HepG2 (cell line): ENCODE measurements at regions not wholly inside any gene's neighbourhood (a gene's known extent, or its start where the extent isn't known, plus 50 kb on each side); places are given as distances from the start of the nearest gene placed in this dataset.
A peak's percentile ranks its signal among the peaks of the same experiment; 100 is the strongest.
"Not testable (repeated sequence)": the region's sequence is repeated elsewhere in the genome, so short reads cannot be mapped to it uniquely, and the experiment has no call there.

Experiments
- ATAC-seq: fragments of 200-7000 bp; cut with Tn5 transposase; 3 replicates; pipeline ENCODE4 v1.9.1; 2020; ENCODE audit warnings: mild to moderate bottlenecking, moderate library complexity
- BruUV-seq: library from RNA; stranded (reverse); fragments of 400-500 nt; replicated peaks from 2 replicates; lab custom pipeline; 2021; lab: Mats Ljungman, UMichigan
- CTCF ChIA-PET: fragments of 300-600 bp; formaldehyde crosslinking; extraction: SDS; loops from one replicate; lab custom pipeline; 2021; ENCODE audit warnings: low total read pairs, inconsistent platforms, low intra/inter-chr PET ratio; lab: Yijun Ruan, JAX
- POLR2A ChIA-PET: fragments of 350-600 bp; sonication (Branson Sonifier 250); formaldehyde crosslinking; loops from one replicate; lab custom pipeline; 2020; ENCODE audit warnings: antibody characterized with exemption, inconsistent platforms; lab: Yijun Ruan, JAX
- DNase-seq: peaks from one replicate; pipeline ENCODE4 v3.0.0-alpha.2; 2015; ENCODE audit warnings: low spot score
- FAIRE-seq: peaks from 3 replicates; lab custom pipeline; 2011; peaks lifted over from hg19 to GRCh38; lab: Jason Lieb, UNC
- H2AFZ ChIP-seq: one replicate; pipeline ENCODE4 v1.6.1; 2011; ENCODE audit warnings: low read length, inconsistent platforms
- H3K27ac ChIP-seq: fragments of 300-600 bp; 3 replicates; pipeline ENCODE4 v1.8.0; 2011; ENCODE audit warnings: mixed run types, mild to moderate bottlenecking, mixed read lengths, low read length, inconsistent platforms; ENCODE audit not compliant: insufficient read depth; ENCODE audit errors: extremely low read length
- H3K27me3 ChIP-seq, 2 experiments: fragments of 200-600 bp in 1 of 2; 2 replicates in 1 of 2; 3 replicates in 1 of 2; pipeline versions ENCODE4 v1.6.0 to v1.8.0; 2011; ENCODE audit warnings: low read length in 2 of 2, mild to moderate bottlenecking in 2 of 2, moderate library complexity in 2 of 2, inconsistent platforms in 1 of 2; ENCODE audit not compliant: insufficient read depth in 2 of 2, control insufficient read depth in 1 of 2
- H3K36me3 ChIP-seq, 2 experiments: fragments of 200-600 bp in 1 of 2; replicated peaks in 1 of 2; 2 replicates in 1 of 2; 3 replicates in 1 of 2; pipeline versions ENCODE4 v1.5.1 to v1.8.0; 2011; ENCODE audit warnings: low read length in 2 of 2, inconsistent platforms in 1 of 2; ENCODE audit not compliant: insufficient read depth in 2 of 2, control insufficient read depth in 1 of 2
- H3K4me1 ChIP-seq: 2 replicates; pipeline ENCODE4 v1.5.1; 2012; ENCODE audit warnings: low read length, inconsistent platforms; ENCODE audit not compliant: insufficient read depth
- H3K4me2 ChIP-seq: 2 replicates; pipeline ENCODE4 v1.6.0; 2011; ENCODE audit warnings: low read depth, low read length, inconsistent platforms
- H3K4me3 ChIP-seq, 3 experiments: fragments of 200-600 bp in 1 of 3; sonication (generic), shearing (Covaris generic) in 1 of 3; replicated peaks in 1 of 3; 2 replicates each; pipeline ENCODE4 v1.5.1; 2011 to 2016; ENCODE audit warnings: low read length in 3 of 3, inconsistent platforms in 2 of 3, low read depth in 2 of 3, mild to moderate bottlenecking in 2 of 3, control low read depth in 1 of 3, mixed read lengths in 1 of 3; ENCODE audit not compliant: insufficient read depth in 1 of 3
- H3K79me2 ChIP-seq: one replicate; pipeline ENCODE4 v1.6.1; 2011; ENCODE audit warnings: low read length, inconsistent platforms; ENCODE audit not compliant: insufficient read depth
- H3K9ac ChIP-seq: 2 replicates; pipeline ENCODE4 v1.6.0; 2011; ENCODE audit warnings: mild to moderate bottlenecking, low read depth, low read length, inconsistent platforms; ENCODE audit not compliant: insufficient read depth
- H3K9me3 ChIP-seq: 2 replicates; pipeline ENCODE4 v1.5.1; 2012; ENCODE audit warnings: mild to moderate bottlenecking, low read length
- H4K20me1 ChIP-seq: 2 replicates; pipeline ENCODE4 v1.6.0; 2011; ENCODE audit warnings: inconsistent platforms, mild to moderate bottlenecking, low read length, moderate library complexity; ENCODE audit not compliant: insufficient read depth
- MAFF ChIP-seq: IDR thresholded peaks from 2 replicates; pipeline ENCODE4 v1.6.1; 2011; ENCODE audit warnings: low read depth, low read length, improper control_type of control experiment
- MAFK ChIP-seq, 2 experiments: IDR thresholded peaks in 1 of 2; conservative IDR thresholded peaks in 1 of 2; 2 replicates each; pipeline ENCODE4 v1.6.1; 2011; ENCODE audit warnings: improper control_type of control experiment in 2 of 2, low read length in 2 of 2
- ZNF317 ChIP-seq: sonication (generic); formaldehyde crosslinking; IDR thresholded peaks from 2 replicates; pipeline ENCODE4 v1.5.0; 2020; ENCODE audit warnings: mild to moderate bottlenecking, missing genetic modification reagents
- ZNF329 ChIP-seq: sonication (generic); formaldehyde crosslinking; IDR thresholded peaks from 2 replicates; pipeline ENCODE4 v1.9.0; 2021; ENCODE audit warnings: low read depth, mild to moderate bottlenecking, missing genetic modification reagents
- WGBS: methylation state at CpG from one replicate; pipeline ENCODE4 v1.1.6; 2017; ENCODE audit warnings: low lambda C conversion rate; 5-methylcytosine and 5-hydroxymethylcytosine counted together
- in situ Hi-C: cut with HindIII; loops from 2 replicates; pipeline ENCODE4 v1.10.0; 2017; ENCODE audit warnings: low pct_unique_long_range_greater_than_20kb; ENCODE audit not compliant: extremely low pct_ligation_motif_present
- intact Hi-C: fragments of 100-400 bp; cut with micrococcal nuclease; formaldehyde crosslinking; loops from one replicate; pipeline ENCODE4 v1.10.0; 2022; ENCODE audit not compliant: unreplicated experiment

DNA sequence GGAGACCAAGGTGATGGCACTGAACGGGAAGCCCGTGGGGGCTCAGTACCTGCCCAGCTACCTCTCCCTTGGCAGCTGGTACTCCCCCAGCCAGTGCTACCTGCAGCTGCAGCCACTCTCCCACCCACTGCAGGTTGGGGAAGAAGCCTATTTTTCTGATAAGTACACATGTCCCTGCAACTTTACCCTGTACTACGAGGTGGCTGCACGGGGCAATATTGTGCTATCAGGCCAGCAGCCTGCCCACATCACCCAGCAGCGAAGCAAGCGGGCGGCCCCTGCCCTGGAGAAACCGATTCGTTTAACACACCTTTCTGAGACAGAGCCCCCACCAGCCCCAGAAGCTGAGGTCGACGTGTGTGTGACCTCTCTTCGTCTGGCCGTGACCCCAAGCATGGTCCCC is 1246.2 kb upstream of the PHF14 start:
- DNase-seq, POLR2A ChIA-PET, CTCF ChIA-PET, ATAC-seq, H3K36me3 ChIP-seq, BruUV-seq, intact Hi-C loops, in situ Hi-C loops, H3K27ac ChIP-seq, FAIRE-seq, H4K20me1 ChIP-seq, H2AFZ ChIP-seq, H3K4me2 ChIP-seq, H3K4me3 ChIP-seq, H3K27me3 ChIP-seq, H3K4me1 ChIP-seq, H3K79me2 ChIP-seq, H3K9ac ChIP-seq: not testable (repeated sequence)
- H3K9me3 ChIP-seq, result peaks cover 43% of the 10 kb centered on the region
- no CpG with 5 or more reads among the region's 13 CpGs for WGBS

DNA sequence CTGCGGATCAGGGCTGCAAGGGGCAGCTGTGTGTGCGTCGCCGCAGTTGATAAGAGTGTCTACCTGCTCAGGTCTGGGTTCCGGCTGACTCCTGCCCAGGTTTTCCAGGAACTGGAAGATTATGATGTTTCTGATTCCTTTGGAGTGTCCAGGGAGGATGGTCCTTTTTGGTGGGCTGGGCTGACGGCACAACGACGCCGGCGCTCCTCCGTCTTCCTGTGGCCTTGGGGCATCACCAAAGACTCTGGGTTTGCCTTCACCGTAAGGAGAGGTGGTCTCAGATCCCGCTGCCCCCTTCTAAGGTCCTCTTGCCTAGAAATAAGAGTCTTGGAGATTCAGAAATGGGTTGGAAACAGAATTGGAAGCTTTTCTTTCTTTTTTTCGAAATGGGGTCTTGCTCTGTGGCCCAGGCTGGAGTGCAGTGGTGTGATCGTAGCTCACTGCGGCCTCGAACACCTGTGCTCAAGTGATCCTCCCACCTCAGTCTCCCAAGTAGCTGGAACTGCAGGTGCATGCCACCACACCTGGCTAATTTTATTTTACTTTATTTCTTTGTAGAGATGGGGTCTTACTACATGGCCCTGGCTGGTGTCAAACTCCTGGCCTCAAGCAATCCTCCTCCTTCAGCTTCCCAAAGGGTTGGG is 1245.5 kb upstream of the PHF14 start:
- H3K4me1 ChIP-seq, H3K27me3 ChIP-seq, H3K27ac ChIP-seq, ATAC-seq, BruUV-seq, H3K4me2 ChIP-seq, DNase-seq, H3K9ac ChIP-seq, POLR2A ChIA-PET, in situ Hi-C loops, H4K20me1 ChIP-seq, H3K36me3 ChIP-seq, intact Hi-C loops, H3K79me2 ChIP-seq, H3K4me3 ChIP-seq, CTCF ChIA-PET, FAIRE-seq, H2AFZ ChIP-seq: not testable (repeated sequence)
- 55% methylated on average over 10 of the region's 17 CpGs for WGBS
- H3K9me3 ChIP-seq, result peaks cover 50% of the 10 kb centered on the region

DNA sequence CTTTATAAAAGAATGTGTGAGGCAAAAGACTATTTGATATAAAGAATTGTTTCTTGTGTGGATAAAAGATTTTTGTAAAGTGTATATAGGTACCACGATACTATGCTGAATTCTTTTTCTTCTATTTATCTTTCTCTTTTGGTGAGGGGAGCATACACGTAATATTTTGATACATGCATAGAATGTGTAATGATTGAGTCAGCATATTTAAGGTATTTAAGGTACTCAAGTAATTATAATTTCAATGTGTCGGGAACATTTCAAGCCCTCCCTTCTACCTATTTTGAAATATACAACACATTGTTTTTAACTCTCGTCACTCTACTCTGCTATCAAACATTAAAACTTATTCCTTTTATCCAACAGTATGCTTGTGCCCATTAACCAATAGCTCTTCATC is 1221.6 kb upstream of the PHF14 start:
- TF ChIP-seq MAFK (conservative IDR thresholded peaks at IDR 0.05 in 1 of 2, IDR thresholded peaks at IDR 0.05 in 1 of 2; ENCODE audit: low read length in 2 of 2) (peak; percentile 71 to 82), ZNF317 (CRISPR knock-in tag) (no peak), MAFF (peak; percentile 72), ZNF329 (no peak)
- TF ChIP-seq, all 625 proteins: peak for 2
- FAIRE-seq, result no peak

More for the DNA sequence above, 1221.6 kb upstream of the PHF14 start:
- no peaks in the 10 kb centered on the region for H3K27me3 ChIP-seq
- intact Hi-C loops (no loop called here), in situ Hi-C loops (no loop called here)
- H4K20me1 ChIP-seq, result no peaks in the 10 kb centered on the region
- ChIA-PET CTCF (no interaction called here), POLR2A (no interaction called here)
- peaks cover 80% of the 10 kb centered on the region for H3K9me3 ChIP-seq
- H3K27ac ChIP-seq, result no peak overlapping the region
- H3K4me1 ChIP-seq, result no peaks in the 10 kb centered on the region
- no peak overlapping the region for H2AFZ ChIP-seq
- BruUV-seq, result no TSS peak
- no peak for DNase-seq
- no peaks in the 10 kb centered on the region for H3K79me2 ChIP-seq
- H3K9ac ChIP-seq, result no peak overlapping the region
- 9% methylated on average over 4 of the region's 4 CpGs for WGBS
- H3K4me3 ChIP-seq, result no peak overlapping the region
- no peak overlapping the region for H3K4me2 ChIP-seq
- no peaks in the 10 kb centered on the region for H3K36me3 ChIP-seq
- ATAC-seq, result no peak
